B cell (primary cell): ENCODE measurements at regions not wholly inside any gene's neighbourhood (a gene's known extent, or its start where the extent isn't known, plus 50 kb on each side); places are given as distances from the start of the nearest gene placed in this dataset.

Experiments used
- ATAC-seq: fragments of 200-7000 bp; cut with Tn5 transposase; one replicate; pipeline ENCODE4 v1.10.0; 2021; ENCODE audit warnings: low read depth, mild to moderate bottlenecking, moderate number of reproducible peaks, moderate library complexity
- CTCF ChIA-PET: fragments of 350-600 bp; sonication (Branson Sonifier 250); formaldehyde crosslinking; loops from one replicate; lab custom pipeline; 2021; ENCODE audit warnings: antibody characterized with exemption, inconsistent platforms; lab: Charles Lee
- POLR2A ChIA-PET: fragments of 350-600 bp; sonication (Branson Sonifier 250); formaldehyde crosslinking; loops from one replicate; lab custom pipeline; 2021; ENCODE audit warnings: antibody characterized with exemption; lab: Charles Lee
- DNase-seq: peaks from one replicate; pipeline ENCODE4 v3.0.0; 2013
- H2AFZ ChIP-seq: 2 replicates; pipeline ENCODE4 v1.6.1; 2012; ENCODE audit warnings: mild to moderate bottlenecking, low read depth, low read length; ENCODE audit not compliant: insufficient read depth, poor library complexity, severe bottlenecking
- H3K27ac ChIP-seq, 2 donors: 1 replicate in 1 of 2; 2 replicates in 1 of 2; pipeline ENCODE4 v1.5.1; 2012 to 2013; ENCODE audit warnings: low read length in 2 of 2, mild to moderate bottlenecking in 2 of 2, moderate library complexity in 1 of 2
- H3K27me3 ChIP-seq, 4 experiments: fragments of 200-600 bp in 1 of 4; sonication (generic) in 1 of 4; replicated peaks in 1 of 4; 1 replicate in 2 of 4; 2 replicates in 2 of 4; pipeline versions ENCODE4 v1.6.1 to v1.7.0; 2013 to 2016; ENCODE audit warnings: low read length in 3 of 4, mild to moderate bottlenecking in 2 of 4, mixed read lengths in 1 of 4, moderate library complexity in 1 of 4; ENCODE audit not compliant: insufficient read depth in 4 of 4, control insufficient read depth in 3 of 4; ENCODE audit errors: control extremely low read depth in 1 of 4
- H3K36me3 ChIP-seq, 2 experiments: replicated peaks in 1 of 2; 1 replicate in 1 of 2; 2 replicates in 1 of 2; pipeline versions ENCODE4 v1.6.1 to v1.7.1; 2013; ENCODE audit warnings: low read length in 1 of 2; ENCODE audit not compliant: insufficient read depth in 2 of 2, control insufficient read depth in 1 of 2; ENCODE audit errors: control extremely low read depth in 1 of 2, extremely low read depth in 1 of 2
- H3K4me1 ChIP-seq, 2 donors: fragments of 200-600 bp in 1 of 2; sonication (generic) in 1 of 2; 1 replicate in 1 of 2; 2 replicates in 1 of 2; pipeline versions ENCODE4 v1.5.1 to v1.6.1; 2013 to 2017; ENCODE audit warnings: low read length in 2 of 2; ENCODE audit not compliant: control insufficient read depth in 2 of 2, insufficient read depth in 2 of 2
- H3K4me2 ChIP-seq: replicated peaks from 2 replicates; pipeline ENCODE3; 2012; ENCODE audit warnings: mild to moderate bottlenecking, low read depth, low read length; ENCODE audit not compliant: poor library complexity, severe bottlenecking
- H3K4me3 ChIP-seq, 5 experiments: fragments of 200-600 bp in 1 of 5; sonication (generic) in 1 of 5; 1 replicate in 3 of 5; 2 replicates in 2 of 5; pipeline versions ENCODE4 v1.5.1 to v1.7.0; 2011 to 2016; ENCODE audit warnings: low read length in 4 of 5, mild to moderate bottlenecking in 4 of 5, low read depth in 2 of 5, control low read depth in 1 of 5, moderate library complexity in 1 of 5; ENCODE audit not compliant: insufficient read depth in 1 of 5; ENCODE audit errors: control extremely low read depth in 1 of 5, extremely low read depth in 1 of 5
- H3K79me2 ChIP-seq: fragments of 200-600 bp; sonication (generic); one replicate; pipeline ENCODE4 v1.6.0; 2016; ENCODE audit warnings: low read length; ENCODE audit not compliant: control insufficient read depth, insufficient read depth
- H3K9ac ChIP-seq: fragments of 200-600 bp; sonication (generic); 2 replicates; pipeline ENCODE4 v1.6.1; 2017; ENCODE audit warnings: mild to moderate bottlenecking, low read length, moderate library complexity
- H3K9me3 ChIP-seq, 3 donors: one replicate each; pipeline versions ENCODE4 v1.6.1 to v1.7.1; 2013; ENCODE audit warnings: low read length in 2 of 3; ENCODE audit not compliant: control insufficient read depth in 2 of 3, insufficient read depth in 1 of 3; ENCODE audit errors: control extremely low read depth in 1 of 3
- H4K20me1 ChIP-seq: 2 replicates; pipeline ENCODE4 v1.6.0; 2012; ENCODE audit warnings: mild to moderate bottlenecking, low read length; ENCODE audit not compliant: insufficient read depth, control insufficient read depth, poor library complexity, severe bottlenecking
- H3K27ac Mint-ChIP-seq: one replicate; pipeline ENCODE4 v1.8.0; 2021; ENCODE audit warnings: mixed read lengths
- H3K27me3 Mint-ChIP-seq: one replicate; pipeline ENCODE4 v1.8.0; 2021; ENCODE audit warnings: mixed read lengths
- H3K4me1 Mint-ChIP-seq: one replicate; pipeline ENCODE4 v1.8.0; 2021; ENCODE audit warnings: mixed read lengths
- H3K4me3 Mint-ChIP-seq: one replicate; pipeline ENCODE4 v1.8.0; 2021; ENCODE audit warnings: mixed read lengths
- H3K9me3 Mint-ChIP-seq: one replicate; pipeline ENCODE4 v1.8.0; 2022; ENCODE audit warnings: mixed read lengths; ENCODE audit not compliant: insufficient read depth
- CTCF ChIP-seq: fragments of 200-600 bp; IDR thresholded peaks from one replicate; pipeline ENCODE4 v1.8.0; 2022; ENCODE audit warnings: antibody characterized with exemption, mild to moderate bottlenecking
- EZH2 ChIP-seq: IDR thresholded peaks from 2 replicates; pipeline ENCODE4 v1.6.1; 2012; ENCODE audit warnings: borderline replicate concordance, low read depth, mild to moderate bottlenecking, moderate library complexity, low read length; ENCODE audit not compliant: insufficient read depth, poor library complexity, severe bottlenecking
- WGBS: methylation state at CpG from one replicate; pipeline ENCODE4 v1.1.5; 2013; ENCODE audit warnings: missing lambda C conversion rate; ENCODE audit not compliant: insufficient coverage; 5-methylcytosine and 5-hydroxymethylcytosine counted together
- intact Hi-C: fragments of 100-400 bp; cut with micrococcal nuclease; formaldehyde crosslinking; loops from one replicate; pipeline ENCODE4 v1.10.0; 2022

- WGBS = 61% methylated on average over 8 of the region's 14 CpGs
- DNase-seq = no peak
- H3K4me1 Mint-ChIP-seq = no peaks in the 10 kb centered on the region
- H3K27me3 Mint-ChIP-seq = no peaks in the 10 kb centered on the region
- Histone ChIP-seq H3K9ac (no peak overlapping the region), H2AFZ (no peak overlapping the region), H3K79me2 (no peaks in the 10 kb centered on the region), H3K27ac (no peak overlapping the region), H3K27me3 (no peaks in the 10 kb centered on the region), H3K4me1 (no peaks in the 10 kb centered on the region), H3K36me3 (no peaks in the 10 kb centered on the region), H3K9me3 (peaks cover 0 to 3% (median 0%) of the 10 kb centered on the region in 3 donors), H3K4me2 (no peak overlapping the region), H4K20me1 (no peaks in the 10 kb centered on the region), H3K4me3 (no peak overlapping the region)
- no peak overlapping the region for H3K27ac Mint-ChIP-seq
- CTCF ChIA-PET = no interaction called here
- no peak for ATAC-seq
- TF ChIP-seq CTCF = no peak
- no peak for TF ChIP-seq EZH2
- POLR2A ChIA-PET = no interaction called here
- H3K4me3 Mint-ChIP-seq = no peak overlapping the region
- intact Hi-C loops = no loop called here
- H3K9me3 Mint-ChIP-seq = no peaks in the 10 kb centered on the region
Observed at GRCh38 chr4:181475781-181476507, 767.3 kb upstream of the TENM3 start.

GRCh38 chr4:181476508-181476890, 766.7 kb upstream of the TENM3 start:
- Histone ChIP-seq H3K36me3 (no peaks in the 10 kb centered on the region), H4K20me1 (no peaks in the 10 kb centered on the region), H3K4me3 (no peak overlapping the region), H3K27me3 (no peaks in the 10 kb centered on the region), H3K4me2 (no peak overlapping the region), H3K9me3 (peaks cover 0 to 3% (median 0%) of the 10 kb centered on the region in 3 donors), H3K9ac (no peak overlapping the region), H3K4me1 (no peaks in the 10 kb centered on the region), H2AFZ (no peak overlapping the region), H3K27ac (no peak overlapping the region), H3K79me2 (no peaks in the 10 kb centered on the region)
- no CpG with 5 or more reads among the region's 2 CpGs for WGBS
- Mint-ChIP-seq H3K9me3 (no peaks in the 10 kb centered on the region), H3K4me3 (no peak overlapping the region), H3K4me1 (no peaks in the 10 kb centered on the region), H3K27ac (no peak overlapping the region), H3K27me3 (no peaks in the 10 kb centered on the region)
- ATAC-seq = no peak
- intact Hi-C loops = no loop called here
- TF ChIP-seq CTCF (no peak), EZH2 (no peak)
- no peak for DNase-seq
- CTCF ChIA-PET = no interaction called here
- POLR2A ChIA-PET = no interaction called here
